ENCODE measurements at regions not wholly inside any gene's neighbourhood (a gene's known extent, or its start where the extent isn't known, plus 50 kb on each side); places are given as distances from the start of the nearest gene placed in this dataset.
"Not testable (repeated sequence)": the region's sequence is repeated elsewhere in the genome, so short reads cannot be mapped to it uniquely, and the experiment has no call there.

GRCh38 chr2:89756616-89757015, 1065.1 kb downstream of the RPIA start:
- FAIRE-seq; DNase-seq (ENCODE audit: insufficient read length, low spot score): not testable (repeated sequence)

GRCh38 chr2:89758332-89759026, 1067.0 kb downstream of the RPIA start:
- DNase-seq (ENCODE audit: insufficient read length, low spot score); FAIRE-seq: not testable (repeated sequence)

GRCh38 chr2:89760762-89761161, 1069.3 kb downstream of the RPIA start:
- not testable (repeated sequence) for FAIRE-seq; DNase-seq (ENCODE audit: insufficient read length, low spot score)

GRCh38 chr2:89761171-89761570, 1069.7 kb downstream of the RPIA start:
- not testable (repeated sequence) for FAIRE-seq

GRCh38 chr2:89761863-89762262, 1070.4 kb downstream of the RPIA start:
- not testable (repeated sequence) for DNase-seq (ENCODE audit: insufficient read length, low spot score); FAIRE-seq

More at GRCh38 chr2:89761171-89761570, 1069.7 kb downstream of the RPIA start:
- DNase-seq (ENCODE audit: insufficient read length, low spot score), result not testable (repeated sequence)

GRCh38 chr2:89762461-89763253, 1071.2 kb downstream of the RPIA start:
- DNase-seq (ENCODE audit: insufficient read length, low spot score); FAIRE-seq: not testable (repeated sequence)

- FAIRE-seq (no peak), DNase-seq (ENCODE audit: insufficient read length, low spot score) (no peak)
- TF ChIP-seq POLR2AphosphoS5 (IDR thresholded peaks at IDR 0.05; ENCODE audit: low read depth, low read length) (no peak), SPI1 (IDR thresholded peaks at IDR 0.05; ENCODE audit: low read depth, low read length) (no peak), POLR2A (IDR thresholded peaks at IDR 0.05; ENCODE audit: low read depth, low read length) (no peak), TAF1 (IDR thresholded peaks at IDR 0.05; ENCODE audit: low read depth, low read length) (no peak), PAX5 (IDR thresholded peaks at IDR 0.05; ENCODE audit: insufficient read depth, low read length, severe bottlenecking) (no peak), POU2F2 (IDR thresholded peaks at IDR 0.05; ENCODE audit: low read depth, low read length) (no peak)
These were observed 1071.7 kb downstream of the RPIA start for GRCh38 chr2:89763254-89763580.

- FAIRE-seq (no peak), DNase-seq (ENCODE audit: insufficient read length, low spot score) (no peak)
- TF ChIP-seq SPI1 (IDR thresholded peaks at IDR 0.05; ENCODE audit: low read depth, low read length), result no peak
- no peak for TF ChIP-seq POLR2A (IDR thresholded peaks at IDR 0.05; ENCODE audit: low read depth, low read length)
- no peak for TF ChIP-seq PAX5 (IDR thresholded peaks at IDR 0.05; ENCODE audit: insufficient read depth, low read length, severe bottlenecking)
- no peak for TF ChIP-seq POU2F2 (IDR thresholded peaks at IDR 0.05; ENCODE audit: low read depth, low read length)
- no peak for TF ChIP-seq POLR2AphosphoS5 (IDR thresholded peaks at IDR 0.05; ENCODE audit: low read depth, low read length)
- TF ChIP-seq TAF1 (IDR thresholded peaks at IDR 0.05; ENCODE audit: low read depth, low read length), result no peak
These were observed 1072.4 kb downstream of the RPIA start for GRCh38 chr2:89763581-89764485.

- FAIRE-seq; DNase-seq (ENCODE audit: insufficient read length, low spot score): not testable (repeated sequence)
These were observed 1073.3 kb downstream of the RPIA start for GRCh38 chr2:89764571-89765360.

- not testable (repeated sequence) for FAIRE-seq; DNase-seq (ENCODE audit: insufficient read length, low spot score)
These were observed 1073.9 kb downstream of the RPIA start for GRCh38 chr2:89765361-89765718.

- DNase-seq (ENCODE audit: insufficient read length, low spot score); FAIRE-seq: not testable (repeated sequence)
These were observed 1074.9 kb downstream of the RPIA start for GRCh38 chr2:89766141-89766990.

GRCh38 chr2:89767058-89767457, 1075.6 kb downstream of the RPIA start:
- not testable (repeated sequence) for DNase-seq (ENCODE audit: insufficient read length, low spot score); FAIRE-seq
